HUES64 (cell line): ENCODE measurements at regions not wholly inside any gene's neighbourhood (a gene's known extent, or its start where the extent isn't known, plus 50 kb on each side); places are given as distances from the start of the nearest gene placed in this dataset.

Experiments used
- H3K27ac ChIP-seq: 2 replicates; pipeline ENCODE4 v1.7.0; 2013; ENCODE audit warnings: low read depth, low read length, inconsistent platforms
- H3K27me3 ChIP-seq: 2 replicates; pipeline ENCODE4 v1.6.1; 2013; ENCODE audit warnings: mild to moderate bottlenecking, low read length; ENCODE audit not compliant: insufficient read depth
- H3K36me3 ChIP-seq: 2 replicates; pipeline ENCODE4 v1.6.1; 2013; ENCODE audit warnings: mild to moderate bottlenecking, low read length; ENCODE audit not compliant: insufficient read depth
- H3K4me1 ChIP-seq: 2 replicates; pipeline ENCODE4 v1.6.1; 2013; ENCODE audit warnings: mild to moderate bottlenecking, low read length, moderate library complexity; ENCODE audit not compliant: insufficient read depth
- H3K4me3 ChIP-seq: 2 replicates; pipeline ENCODE4 v1.5.1; 2013; ENCODE audit warnings: mild to moderate bottlenecking, low read length, moderate library complexity
- H3K9ac ChIP-seq: 2 replicates; pipeline ENCODE4 v1.6.1; 2013; ENCODE audit warnings: mild to moderate bottlenecking, low read depth, low read length
- H3K9me3 ChIP-seq: 2 replicates; pipeline ENCODE4 v1.6.1; 2013; ENCODE audit warnings: low read depth, low read length; ENCODE audit not compliant: insufficient read depth
- WGBS: fragments of 150-250, 120-280 bp; methylation state at CpG from one replicate; pipeline ENCODE4 v1.1.7; 2013; ENCODE audit warnings: missing lambda C conversion rate; 5-methylcytosine and 5-hydroxymethylcytosine counted together

- Histone ChIP-seq H3K27ac (no peak overlapping the region), H3K4me1 (peaks cover 14% of the 10 kb centered on the region; the same call in 1 of the 2 replicates), H3K4me3 (no peak overlapping the region), H3K36me3 (no peaks in the 10 kb centered on the region), H3K9me3 (no peaks in the 10 kb centered on the region), H3K27me3 (no peaks in the 10 kb centered on the region), H3K9ac (no peak overlapping the region)
- 95% methylated on average over 11 of the region's 11 CpGs for WGBS
Measured at GRCh38 chr9:86764221-86764624, 183.1 kb downstream of the GAS1 start.

GRCh38 chr9:86763791-86764190, 183.5 kb downstream of the GAS1 start:
- no peak overlapping the region for H3K9ac ChIP-seq
- no peak overlapping the region for H3K27ac ChIP-seq
- 97% methylated on average over 1 of the region's 2 CpGs for WGBS
- no peaks in the 10 kb centered on the region for H3K27me3 ChIP-seq
- H3K9me3 ChIP-seq = no peaks in the 10 kb centered on the region
- peaks cover 14% of the 10 kb centered on the region; the same call in 1 of the 2 replicates for H3K4me1 ChIP-seq
- no peak overlapping the region for H3K4me3 ChIP-seq
- H3K36me3 ChIP-seq = no peaks in the 10 kb centered on the region

- 92% methylated on average over 1 of the region's 1 CpG for WGBS
- no peaks in the 10 kb centered on the region for H3K27me3 ChIP-seq
- H3K36me3 ChIP-seq = no peaks in the 10 kb centered on the region
- H3K9me3 ChIP-seq = no peaks in the 10 kb centered on the region
- H3K4me1 ChIP-seq = no peaks in the 10 kb centered on the region
- H3K4me3 ChIP-seq = no peak overlapping the region
- no peak overlapping the region for H3K9ac ChIP-seq
- H3K27ac ChIP-seq = no peak overlapping the region
Measured at GRCh38 chr9:86757382-86757720, 190.0 kb downstream of the GAS1 start.

GRCh38 chr9:86756576-86757381, 190.5 kb downstream of the GAS1 start:
- Histone ChIP-seq H3K9me3 (no peaks in the 10 kb centered on the region), H3K4me3 (no peak overlapping the region), H3K36me3 (no peaks in the 10 kb centered on the region), H3K4me1 (no peaks in the 10 kb centered on the region), H3K27me3 (no peaks in the 10 kb centered on the region), H3K27ac (no peak overlapping the region), H3K9ac (no peak overlapping the region)
- 91% methylated on average over 18 of the region's 18 CpGs for WGBS

GRCh38 chr9:86755561-86755941, 191.8 kb downstream of the GAS1 start:
- no peak overlapping the region for H3K27ac ChIP-seq
- no peaks in the 10 kb centered on the region for H3K36me3 ChIP-seq
- H3K4me1 ChIP-seq = no peaks in the 10 kb centered on the region
- WGBS = 95% methylated on average over 7 of the region's 8 CpGs
- no peaks in the 10 kb centered on the region for H3K27me3 ChIP-seq
- H3K9me3 ChIP-seq = no peaks in the 10 kb centered on the region
- no peak overlapping the region for H3K4me3 ChIP-seq
- H3K9ac ChIP-seq = no peak overlapping the region

GRCh38 chr9:86754581-86755560, 192.4 kb downstream of the GAS1 start:
- Histone ChIP-seq H3K27ac (no peak overlapping the region), H3K9me3 (no peaks in the 10 kb centered on the region), H3K9ac (no peak overlapping the region), H3K4me3 (no peak overlapping the region), H3K36me3 (no peaks in the 10 kb centered on the region), H3K27me3 (no peaks in the 10 kb centered on the region), H3K4me1 (no peaks in the 10 kb centered on the region)
- WGBS = 90% methylated on average over 6 of the region's 6 CpGs

- H3K27ac ChIP-seq = no peak overlapping the region
- no peaks in the 10 kb centered on the region for H3K36me3 ChIP-seq
- no peaks in the 10 kb centered on the region for H3K4me1 ChIP-seq
- H3K9ac ChIP-seq = no peak overlapping the region
- H3K27me3 ChIP-seq = no peaks in the 10 kb centered on the region
- no peak overlapping the region for H3K4me3 ChIP-seq
- no peaks in the 10 kb centered on the region for H3K9me3 ChIP-seq
- WGBS = 94% methylated on average over 3 of the region's 3 CpGs
Measured at GRCh38 chr9:86753836-86754235, 193.5 kb downstream of the GAS1 start.

- H3K9ac ChIP-seq = no peak overlapping the region
- no peak overlapping the region for H3K4me3 ChIP-seq
- H3K36me3 ChIP-seq = no peaks in the 10 kb centered on the region
- WGBS = 90% methylated on average over 2 of the region's 2 CpGs
- no peaks in the 10 kb centered on the region for H3K9me3 ChIP-seq
- no peaks in the 10 kb centered on the region for H3K4me1 ChIP-seq
- H3K27me3 ChIP-seq = no peaks in the 10 kb centered on the region
- no peak overlapping the region for H3K27ac ChIP-seq
Measured at GRCh38 chr9:86752733-86753132, 194.6 kb downstream of the GAS1 start.

- 97% methylated on average over 5 of the region's 5 CpGs for WGBS
- H3K4me3 ChIP-seq = no peak overlapping the region
Measured at GRCh38 chr9:86751956-86752355, 195.3 kb downstream of the GAS1 start.

GRCh38 chr9:86751207-86751606, 196.1 kb downstream of the GAS1 start:
- Histone ChIP-seq H3K4me1 (no peaks in the 10 kb centered on the region), H3K9ac (no peak overlapping the region), H3K36me3 (no peaks in the 10 kb centered on the region), H3K9me3 (no peaks in the 10 kb centered on the region), H3K4me3 (no peak overlapping the region), H3K27ac (no peak overlapping the region), H3K27me3 (no peaks in the 10 kb centered on the region)
- WGBS = 86% methylated on average over 4 of the region's 4 CpGs

More at GRCh38 chr9:86751956-86752355, 195.3 kb downstream of the GAS1 start:
- Histone ChIP-seq H3K27ac (no peak overlapping the region), H3K27me3 (no peaks in the 10 kb centered on the region), H3K9ac (no peak overlapping the region), H3K36me3 (no peaks in the 10 kb centered on the region), H3K9me3 (no peaks in the 10 kb centered on the region), H3K4me1 (no peaks in the 10 kb centered on the region)

- Histone ChIP-seq H3K9me3 (no peaks in the 10 kb centered on the region), H3K4me1 (no peaks in the 10 kb centered on the region), H3K27me3 (no peaks in the 10 kb centered on the region), H3K27ac (no peak overlapping the region), H3K4me3 (no peak overlapping the region), H3K36me3 (no peaks in the 10 kb centered on the region), H3K9ac (no peak overlapping the region)
- WGBS = 96% methylated on average over 3 of the region's 4 CpGs
Measured at GRCh38 chr9:86749894-86750255, 197.4 kb downstream of the GAS1 start.
